ENCODE measurements at regions not wholly inside any gene's neighbourhood (a gene's known extent, or its start where the extent isn't known, plus 50 kb on each side); places are given as distances from the start of the nearest gene placed in this dataset.

- no peak for TF ChIP-seq EZH2 (optimal IDR thresholded peaks at IDR 0.05; ENCODE audit: low read depth, low read length)
- no peak for TF ChIP-seq CTCF (IDR thresholded peaks at IDR 0.05; ENCODE audit: low read length)
- TF ChIP-seq EZH2phosphoT487 (IDR thresholded peaks at IDR 0.05; ENCODE audit: low read length), result no peak
Measured at GRCh38 chr16:8217201-8217600, 373.1 kb downstream of the TMEM114 start.

Data from MM.1S (cell line).